ENCODE measurements at regions not wholly inside any gene's neighbourhood (a gene's known extent, or its start where the extent isn't known, plus 50 kb on each side); places are given as distances from the start of the nearest gene placed in this dataset.

DNA sequence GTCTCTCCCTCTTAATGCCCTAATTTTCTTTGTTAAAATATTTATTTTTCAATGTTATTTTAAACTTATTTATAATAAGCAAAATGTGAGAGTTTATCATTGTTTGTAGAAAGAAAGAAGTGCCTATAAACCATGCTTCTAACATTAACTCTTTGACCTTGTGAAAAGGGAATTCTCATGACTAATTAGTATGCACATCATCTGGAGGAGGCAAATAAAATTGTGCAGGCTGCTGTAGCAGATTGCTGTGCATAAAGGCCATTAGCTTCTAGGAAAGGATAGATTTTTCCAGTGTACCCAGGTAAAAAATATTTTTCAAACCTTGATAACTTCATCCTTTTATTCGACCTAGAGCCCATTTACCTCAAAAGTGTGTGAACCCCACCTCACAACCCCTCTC is 84.6 kb upstream of the GUCY1A1 start:
- no peak for TF ChIP-seq POLR2A (IDR thresholded peaks at IDR 0.05)
- TF ChIP-seq, protein P1, sequence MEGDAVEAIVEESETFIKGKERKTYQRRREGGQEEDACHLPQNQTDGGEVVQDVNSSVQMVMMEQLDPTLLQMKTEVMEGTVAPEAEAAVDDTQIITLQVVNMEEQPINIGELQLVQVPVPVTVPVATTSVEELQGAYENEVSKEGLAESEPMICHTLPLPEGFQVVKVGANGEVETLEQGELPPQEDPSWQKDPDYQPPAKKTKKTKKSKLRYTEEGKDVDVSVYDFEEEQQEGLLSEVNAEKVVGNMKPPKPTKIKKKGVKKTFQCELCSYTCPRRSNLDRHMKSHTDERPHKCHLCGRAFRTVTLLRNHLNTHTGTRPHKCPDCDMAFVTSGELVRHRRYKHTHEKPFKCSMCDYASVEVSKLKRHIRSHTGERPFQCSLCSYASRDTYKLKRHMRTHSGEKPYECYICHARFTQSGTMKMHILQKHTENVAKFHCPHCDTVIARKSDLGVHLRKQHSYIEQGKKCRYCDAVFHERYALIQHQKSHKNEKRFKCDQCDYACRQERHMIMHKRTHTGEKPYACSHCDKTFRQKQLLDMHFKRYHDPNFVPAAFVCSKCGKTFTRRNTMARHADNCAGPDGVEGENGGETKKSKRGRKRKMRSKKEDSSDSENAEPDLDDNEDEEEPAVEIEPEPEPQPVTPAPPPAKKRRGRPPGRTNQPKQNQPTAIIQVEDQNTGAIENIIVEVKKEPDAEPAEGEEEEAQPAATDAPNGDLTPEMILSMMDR (IDR thresholded peaks at IDR 0.05 in 8 of 11, conservative IDR thresholded peaks at IDR 0.05 in 3 of 11) = no peak

Measured in spleen (tissue), 7 donors.